ENCODE measurements at regions not wholly inside any gene's neighbourhood (a gene's known extent, or its start where the extent isn't known, plus 50 kb on each side); places are given as distances from the start of the nearest gene placed in this dataset.
A peak's percentile ranks its signal among the peaks of the same experiment; 100 is the strongest.

GRCh38 chr6:1468126-1468525 is 78.8 kb downstream of the FOXF2 start:
- Histone ChIP-seq H3K4me2 (no peak overlapping the region), H3K79me2 (ENCODE audit: insufficient read depth, low read depth) (no peaks in the 10 kb centered on the region), H3K27ac (no peak overlapping the region), H3K9ac (no peak overlapping the region), H2AFZ (ENCODE audit: low read depth) (no peak overlapping the region), H3K4me3 (IDR thresholded peaks at IDR 0.05; ENCODE audit: insufficient read depth, low read depth, low read length) (no peak overlapping the region), H3K27me3 (ENCODE audit: insufficient read depth, low read depth) (no peaks in the 10 kb centered on the region), H3K4me1 (ENCODE audit: low read depth, poor library complexity, severe bottlenecking) (peaks cover 9% of the 10 kb centered on the region), H4K20me1 (ENCODE audit: insufficient read depth) (no peaks in the 10 kb centered on the region), H3K36me3 (ENCODE audit: insufficient read depth) (no peaks in the 10 kb centered on the region)
- TF ChIP-seq CTCF (conservative IDR thresholded peaks at IDR 0.05; ENCODE audit: low read depth, low read length): no peak

GRCh38 chr6:1470040-1470439 is 80.7 kb downstream of the FOXF2 start:
- Histone ChIP-seq H3K9ac (no peak overlapping the region), H3K4me1 (ENCODE audit: low read depth, poor library complexity, severe bottlenecking) (peaks cover 9% of the 10 kb centered on the region), H3K4me2 (peak overlapping the region; percentile 4; the same call in 1 of the 2 replicates), H3K79me2 (ENCODE audit: insufficient read depth, low read depth) (no peaks in the 10 kb centered on the region), H2AFZ (ENCODE audit: low read depth) (no peak overlapping the region), H3K4me3 (IDR thresholded peaks at IDR 0.05; ENCODE audit: insufficient read depth, low read depth, low read length) (no peak overlapping the region), H4K20me1 (ENCODE audit: insufficient read depth) (no peaks in the 10 kb centered on the region), H3K27me3 (ENCODE audit: insufficient read depth, low read depth) (no peaks in the 10 kb centered on the region), H3K27ac (no peak overlapping the region), H3K36me3 (ENCODE audit: insufficient read depth) (no peaks in the 10 kb centered on the region)
- no peak for TF ChIP-seq CTCF (conservative IDR thresholded peaks at IDR 0.05; ENCODE audit: low read depth, low read length)

- Histone ChIP-seq H3K27me3 (ENCODE audit: insufficient read depth, low read depth) (no peaks in the 10 kb centered on the region), H3K4me3 (IDR thresholded peaks at IDR 0.05; ENCODE audit: insufficient read depth, low read depth, low read length) (no peak overlapping the region), H4K20me1 (ENCODE audit: insufficient read depth) (no peaks in the 10 kb centered on the region), H3K9ac (no peak overlapping the region), H3K4me2 (no peak overlapping the region), H3K79me2 (ENCODE audit: insufficient read depth, low read depth) (no peaks in the 10 kb centered on the region), H2AFZ (ENCODE audit: low read depth) (no peak overlapping the region), H3K4me1 (ENCODE audit: low read depth, poor library complexity, severe bottlenecking) (peaks cover 9% of the 10 kb centered on the region), H3K27ac (no peak overlapping the region), H3K36me3 (ENCODE audit: insufficient read depth) (no peaks in the 10 kb centered on the region)
- TF ChIP-seq CTCF (conservative IDR thresholded peaks at IDR 0.05; ENCODE audit: low read depth, low read length): no peak
These were observed 83.3 kb downstream of the FOXF2 start for GRCh38 chr6:1472643-1473042.

- no peak for TF ChIP-seq CTCF (conservative IDR thresholded peaks at IDR 0.05; ENCODE audit: low read depth, low read length)
- Histone ChIP-seq H3K27me3 (ENCODE audit: insufficient read depth, low read depth) (no peaks in the 10 kb centered on the region), H4K20me1 (ENCODE audit: insufficient read depth) (no peaks in the 10 kb centered on the region), H3K9ac (no peak overlapping the region), H3K36me3 (ENCODE audit: insufficient read depth) (no peaks in the 10 kb centered on the region), H2AFZ (ENCODE audit: low read depth) (no peak overlapping the region), H3K4me1 (ENCODE audit: low read depth, poor library complexity, severe bottlenecking) (peaks cover 9% of the 10 kb centered on the region), H3K27ac (no peak overlapping the region), H3K4me2 (no peak overlapping the region), H3K4me3 (IDR thresholded peaks at IDR 0.05; ENCODE audit: insufficient read depth, low read depth, low read length) (no peak overlapping the region), H3K79me2 (ENCODE audit: insufficient read depth, low read depth) (no peaks in the 10 kb centered on the region)
These were observed 83.8 kb downstream of the FOXF2 start for GRCh38 chr6:1473166-1473565.
